H9 (cell line): ENCODE measurements at regions not wholly inside any gene's neighbourhood (a gene's known extent, or its start where the extent isn't known, plus 50 kb on each side); places are given as distances from the start of the nearest gene placed in this dataset.

Experiments used
- DNase-seq: peaks from one replicate; pipeline ENCODE4 v3.0.0-alpha.2; 2017
- H2AFZ ChIP-seq: one replicate; pipeline ENCODE4 v1.6.1; 2013; ENCODE audit warnings: mild to moderate bottlenecking, low read length, control low read depth, moderate library complexity
- H2AK5ac ChIP-seq: 2 replicates; pipeline ENCODE4 v1.6.1; 2013; ENCODE audit warnings: low read length, control low read depth, mixed read lengths; ENCODE audit not compliant: insufficient read length
- H2BK120ac ChIP-seq: one replicate; pipeline ENCODE4 v1.6.1; 2013; ENCODE audit warnings: low read depth, mild to moderate bottlenecking, low read length, control low read depth, inconsistent platforms; ENCODE audit not compliant: poor library complexity, severe bottlenecking
- H2BK12ac ChIP-seq: 2 replicates; pipeline ENCODE4 v1.6.1; 2013; ENCODE audit warnings: low read length, control low read depth, mixed read lengths, low read depth; ENCODE audit not compliant: insufficient read length
- H2BK15ac ChIP-seq: 2 replicates; pipeline ENCODE4 v1.6.1; 2013; ENCODE audit warnings: low read depth, low read length, control low read depth
- H2BK20ac ChIP-seq: one replicate; pipeline ENCODE4 v1.6.1; 2013; ENCODE audit warnings: low read depth, mild to moderate bottlenecking, low read length, control low read depth, inconsistent platforms; ENCODE audit not compliant: poor library complexity, severe bottlenecking
- H2BK5ac ChIP-seq: 2 replicates; pipeline ENCODE4 v1.6.1; 2013; ENCODE audit warnings: low read length, control low read depth, mixed read lengths; ENCODE audit not compliant: insufficient read length
- H3K14ac ChIP-seq: 2 replicates; pipeline ENCODE4 v1.6.1; 2013; ENCODE audit warnings: low read length, control low read depth; ENCODE audit not compliant: insufficient read depth
- H3K18ac ChIP-seq: 2 replicates; pipeline ENCODE4 v1.6.1; 2013; ENCODE audit warnings: low read depth, mild to moderate bottlenecking, mixed read lengths, low read length, control low read depth; ENCODE audit not compliant: insufficient read length
- H3K23ac ChIP-seq: 2 replicates; pipeline ENCODE4 v1.6.1; 2013; ENCODE audit warnings: low read length, control low read depth, mixed read lengths, low read depth; ENCODE audit not compliant: insufficient read length
- H3K23me2 ChIP-seq: 2 replicates; pipeline ENCODE4 v1.6.1; 2013; ENCODE audit warnings: low read depth, mild to moderate bottlenecking, mixed read lengths, low read length, control low read depth; ENCODE audit not compliant: insufficient read length, poor library complexity, severe bottlenecking
- H3K27ac ChIP-seq: 2 replicates; pipeline ENCODE4 v1.5.1; 2013; ENCODE audit warnings: low read length, control low read depth, mixed read lengths, low read depth; ENCODE audit not compliant: insufficient read length
- H3K27me3 ChIP-seq: 2 replicates; pipeline ENCODE4 v1.6.1; 2013; ENCODE audit warnings: low read length, control low read depth, inconsistent platforms; ENCODE audit not compliant: insufficient read depth
- H3K4ac ChIP-seq: 2 replicates; pipeline ENCODE4 v1.6.1; 2013; ENCODE audit warnings: low read depth, mild to moderate bottlenecking, control low read depth, inconsistent platforms, low read length, moderate library complexity
- H3K4me1 ChIP-seq: 2 replicates; pipeline ENCODE4 v1.6.1; 2013; ENCODE audit warnings: low read length, control low read depth, inconsistent platforms; ENCODE audit not compliant: insufficient read depth
- H3K4me2 ChIP-seq: 2 replicates; pipeline ENCODE4 v1.6.1; 2013; ENCODE audit warnings: low read length, control low read depth, mixed read lengths; ENCODE audit not compliant: insufficient read length, insufficient read depth
- H3K56ac ChIP-seq: 2 replicates; pipeline ENCODE4 v1.6.1; 2013; ENCODE audit warnings: low read depth, mild to moderate bottlenecking, mixed read lengths, low read length, control low read depth; ENCODE audit not compliant: insufficient read length
- H3K79me1 ChIP-seq: 2 replicates; pipeline ENCODE4 v1.6.1; 2013; ENCODE audit warnings: low read depth, mild to moderate bottlenecking, moderate library complexity, low read length, control low read depth, inconsistent platforms; ENCODE audit not compliant: insufficient read depth, poor library complexity, severe bottlenecking
- H3K79me2 ChIP-seq: 2 replicates; pipeline ENCODE4 v1.6.1; 2013; ENCODE audit warnings: low read length, control low read depth, inconsistent platforms; ENCODE audit not compliant: insufficient read depth
- H3K9ac ChIP-seq: 2 replicates; pipeline ENCODE4 v1.6.1; 2013; ENCODE audit warnings: low read length, control low read depth, mixed read lengths; ENCODE audit not compliant: insufficient read length; ENCODE audit errors: extremely low read depth
- H3K9me3 ChIP-seq: one replicate; pipeline ENCODE4 v1.6.1; 2013; ENCODE audit warnings: low read depth, low read length, inconsistent platforms; ENCODE audit not compliant: control insufficient read depth
- H3T11ph ChIP-seq: one replicate; pipeline ENCODE4 v1.6.1; 2013; ENCODE audit warnings: mild to moderate bottlenecking, low read length, control low read depth, inconsistent platforms
- H4K20me1 ChIP-seq: one replicate; pipeline ENCODE4 v1.6.1; 2013; ENCODE audit not compliant: control insufficient read depth, insufficient read length, insufficient read depth
- H4K5ac ChIP-seq: 2 replicates; pipeline ENCODE4 v1.6.1; 2013; ENCODE audit warnings: low read depth, mild to moderate bottlenecking, mixed read lengths, low read length, control low read depth; ENCODE audit not compliant: insufficient read length
- H4K8ac ChIP-seq: replicated peaks from 2 replicates; pipeline ENCODE4 v1.6.1; 2013; ENCODE audit warnings: low read length, control low read depth, mixed read lengths, low read depth; ENCODE audit not compliant: insufficient read length
- H4K91ac ChIP-seq: 2 replicates; pipeline ENCODE4 v1.6.1; 2013; ENCODE audit warnings: low read depth, mild to moderate bottlenecking, moderate library complexity, mixed read lengths, low read length, control low read depth; ENCODE audit not compliant: insufficient read length
- H3K27ac Mint-ChIP-seq, 3 experiments: 2 replicates in 2 of 3; 3 replicates in 1 of 3; pipeline ENCODE4 v1.8.0; 2020 to 2021; ENCODE audit warnings: mixed read lengths in 3 of 3, mild to moderate bottlenecking in 1 of 3, moderate library complexity in 1 of 3
- H3K27me3 Mint-ChIP-seq: 2 replicates; pipeline ENCODE4 v1.8.0; 2021; ENCODE audit warnings: low read depth, mild to moderate bottlenecking, moderate library complexity, mixed read lengths
- H3K36me3 Mint-ChIP-seq, 3 experiments: 2 replicates in 2 of 3; 3 replicates in 1 of 3; pipeline ENCODE4 v1.8.0; 2020 to 2021; ENCODE audit warnings: low read depth in 3 of 3, mixed read lengths in 3 of 3; ENCODE audit not compliant: insufficient read depth in 1 of 3
- H3K4me1 Mint-ChIP-seq, 2 experiments: 2 replicates each; pipeline ENCODE4 v1.8.0; 2020; ENCODE audit warnings: mixed read lengths in 2 of 2
- H3K4me3 Mint-ChIP-seq, 2 experiments: 2 replicates in 1 of 2; 3 replicates in 1 of 2; pipeline ENCODE4 v1.8.0; 2020 to 2021; ENCODE audit warnings: mild to moderate bottlenecking in 2 of 2, mixed read lengths in 2 of 2, moderate library complexity in 1 of 2
- H3K9me3 Mint-ChIP-seq, 2 experiments: 2 replicates in 1 of 2; 3 replicates in 1 of 2; pipeline ENCODE4 v1.8.0; 2020; ENCODE audit warnings: mild to moderate bottlenecking in 2 of 2, mixed read lengths in 2 of 2, moderate library complexity in 1 of 2
- CTCF ChIP-seq: fragments of 200-600 bp; sonication (generic); conservative IDR thresholded peaks from 3 replicates; pipeline ENCODE4 v1.8.0; 2021; ENCODE audit warnings: antibody characterized with exemption, mild to moderate bottlenecking

- Histone ChIP-seq H3K79me1 (no peaks in the 10 kb centered on the region), H2BK20ac (no peak overlapping the region), H3K14ac (no peak overlapping the region), H4K91ac (no peak overlapping the region), H3K4me1 (peaks cover 2% of the 10 kb centered on the region; the same call in 1 of the 2 replicates), H4K5ac (no peak overlapping the region), H3K56ac (no peak overlapping the region), H3K23me2 (no peaks in the 10 kb centered on the region), H2AK5ac (no peak overlapping the region), H3K27me3 (no peaks in the 10 kb centered on the region), H3K9ac (no peak overlapping the region), H3K9me3 (no peaks in the 10 kb centered on the region), H4K20me1 (no peaks in the 10 kb centered on the region), H3K4me2 (no peak overlapping the region), H3K27ac (no peak overlapping the region), H4K8ac (no peak overlapping the region), H3T11ph (no peak overlapping the region), H2AFZ (no peak overlapping the region), H3K18ac (no peak overlapping the region), H3K4ac (no peak overlapping the region), H2BK15ac (no peak overlapping the region), H3K23ac (no peak overlapping the region), H2BK5ac (no peak overlapping the region), H2BK120ac (no peak overlapping the region), H2BK12ac (no peak overlapping the region), H3K79me2 (no peaks in the 10 kb centered on the region)
- DNase-seq, result no peak
- Mint-ChIP-seq H3K4me1 (peaks cover 0 to 10% of the 10 kb centered on the region in 2 experiments; a peak in 2 of 4 replicates), H3K36me3 (peaks cover 0 to 8% (median 3%) of the 10 kb centered on the region in 3 experiments; a peak in 3 of 7 replicates), H3K27ac (no peak overlapping the region), H3K9me3 (peaks cover 0 to 8% of the 10 kb centered on the region in 2 experiments; a peak in 3 of 5 replicates), H3K27me3 (no peaks in the 10 kb centered on the region), H3K4me3 (no peak overlapping the region)
- no peak for TF ChIP-seq CTCF
These were observed 105.4 kb upstream of the SLC7A11 start for GRCh38 chr4:138347561-138347960.
